HCT116 (cell line): ENCODE measurements at regions not wholly inside any gene's neighbourhood (a gene's known extent, or its start where the extent isn't known, plus 50 kb on each side); places are given as distances from the start of the nearest gene placed in this dataset.

ENCODE experiments used
- ATAC-seq: fragments of 200-7000 bp; cut with Tn5 transposase; 2 replicates; pipeline ENCODE4 v1.9.1; 2020; ENCODE audit warnings: mild to moderate bottlenecking, moderate library complexity
- BruUV-seq: library from RNA; stranded (reverse); fragments of 400-500 nt; replicated peaks from 2 replicates; lab custom pipeline; 2021; lab: Mats Ljungman, UMichigan
- CTCF ChIA-PET: fragments of 300-600 bp; sonication (Branson Sonifier 250); formaldehyde crosslinking; loops from one replicate; lab custom pipeline; 2021; ENCODE audit warnings: antibody characterized with exemption; lab: Charles Lee
- POLR2A ChIA-PET: fragments of 300-600, 350-600 bp; sonication (Branson Sonifier 250); formaldehyde crosslinking; loops from one replicate; lab custom pipeline; 2021; ENCODE audit warnings: antibody characterized with exemption; lab: Charles Lee
- RAD21 ChIA-PET, 2 experiments: fragments of 300-600 bp; sonication (Branson Sonifier 250); formaldehyde crosslinking; loops; one replicate each; lab custom pipeline; 2023; ENCODE audit warnings: low total read pairs in 2 of 2; ENCODE audit not compliant: uncharacterized antibody in 2 of 2, unreplicated experiment in 2 of 2, low non-redundant PET in 1 of 2; lab: Charles Lee
- DNase-seq: peaks from one replicate; pipeline ENCODE4 v3.0.0-alpha.2; 2010; ENCODE audit warnings: low read depth, low spot score
- H2AFZ ChIP-seq: fragments of 200-600 bp; shearing (Covaris generic), sonication (generic); 2 replicates; pipeline ENCODE4 v1.6.1; 2017; ENCODE audit warnings: low read depth, mixed run types, mixed read lengths, antibody characterized with exemption, low read length; ENCODE audit not compliant: poor library complexity, severe bottlenecking
- H3K27ac ChIP-seq: 2 replicates; pipeline ENCODE4 v1.5.1; 2012; ENCODE audit warnings: low read depth, low read length
- H3K27me3 ChIP-seq: fragments of 200-600 bp; sonication (generic); 2 replicates; pipeline ENCODE4 v1.6.1; 2016; ENCODE audit warnings: mixed run types, low read length, mixed read lengths; ENCODE audit not compliant: insufficient read depth
- H3K36me3 ChIP-seq, 2 experiments: fragments of 200-500 bp in 1 of 2; fragments of 200-600 bp in 1 of 2; sonication (Bioruptor generic) in 1 of 2; sonication (generic) in 1 of 2; 2 replicates each; pipeline versions ENCODE4 v1.5.1 to v1.6.1; 2014 to 2016; ENCODE audit warnings: low read length in 2 of 2, inconsistent platforms in 1 of 2, mixed read lengths in 1 of 2, mixed run types in 1 of 2; ENCODE audit not compliant: insufficient read depth in 2 of 2, control insufficient read depth in 1 of 2
- H3K4me1 ChIP-seq, 2 experiments: fragments of 200-600 bp in 1 of 2; sonication (generic) in 1 of 2; 2 replicates each; pipeline versions ENCODE4 v1.5.1 to v1.6.1; 2012 to 2017; ENCODE audit warnings: low read length in 2 of 2, inconsistent platforms in 1 of 2, mild to moderate bottlenecking in 1 of 2, mixed read lengths in 1 of 2, mixed run types in 1 of 2, moderate library complexity in 1 of 2; ENCODE audit not compliant: insufficient read depth in 2 of 2, control insufficient read depth in 1 of 2
- H3K4me2 ChIP-seq: fragments of 200-600 bp; sonication (generic); 2 replicates; pipeline ENCODE4 v1.6.1; 2017; ENCODE audit warnings: mixed run types, low read length, mixed read lengths
- H3K4me3 ChIP-seq, 2 experiments: fragments of 200-600 bp in 1 of 2; sonication (generic) in 1 of 2; replicated peaks in 1 of 2; 2 replicates each; pipeline ENCODE4 v1.5.1; 2011 to 2016; ENCODE audit warnings: low read length in 2 of 2, control low read depth in 1 of 2, low read depth in 1 of 2, mild to moderate bottlenecking in 1 of 2, mixed read lengths in 1 of 2, mixed run types in 1 of 2
- H3K79me2 ChIP-seq: fragments of 200-600 bp; sonication (generic); 2 replicates; pipeline ENCODE4 v1.6.1; 2017; ENCODE audit warnings: mild to moderate bottlenecking, mixed run types, low read length, moderate library complexity, mixed read lengths; ENCODE audit not compliant: insufficient read depth
- H3K9ac ChIP-seq: fragments of 200-600 bp; sonication (generic); 2 replicates; pipeline ENCODE4 v1.6.1; 2016; ENCODE audit warnings: low read length, mixed read lengths
- H3K9me2 ChIP-seq: fragments of 200-600 bp; sonication (generic), shearing (Covaris generic); 2 replicates; pipeline ENCODE4 v1.6.1; 2017; ENCODE audit warnings: mixed run types, mild to moderate bottlenecking, moderate library complexity; ENCODE audit not compliant: insufficient read depth
- H3K9me3 ChIP-seq, 2 experiments: fragments of 200-500 bp in 1 of 2; fragments of 200-600 bp in 1 of 2; sonication (Bioruptor generic) in 1 of 2; sonication (generic) in 1 of 2; 2 replicates each; pipeline ENCODE4 v1.6.1; 2014 to 2017; ENCODE audit warnings: low read length in 2 of 2, mixed read lengths in 2 of 2, inconsistent platforms in 1 of 2, low read depth in 1 of 2, mild to moderate bottlenecking in 1 of 2, mixed run types in 1 of 2, moderate library complexity in 1 of 2; ENCODE audit not compliant: control insufficient read depth in 1 of 2, insufficient read depth in 1 of 2
- H4K20me1 ChIP-seq: fragments of 200-600 bp; sonication (generic), shearing (Covaris generic); 2 replicates; pipeline ENCODE4 v1.6.1; 2017; ENCODE audit warnings: mixed run types, mild to moderate bottlenecking, moderate library complexity; ENCODE audit not compliant: insufficient read depth
- CBX3 ChIP-seq: IDR thresholded peaks from 2 replicates; pipeline ENCODE4 v1.6.1; 2012; ENCODE audit warnings: low read depth
- ELF1 ChIP-seq: IDR thresholded peaks from 2 replicates; pipeline ENCODE4 v1.6.1; 2012; ENCODE audit warnings: low read depth, borderline replicate concordance
- EZH2 ChIP-seq: fragments of 200-600 bp; sonication (generic); IDR thresholded peaks from 2 replicates; pipeline ENCODE4 v1.6.1; 2017; ENCODE audit warnings: antibody characterized with exemption, mixed run types
- FOSL1 ChIP-seq: IDR thresholded peaks from 2 replicates; pipeline ENCODE4 v1.6.1; 2012; ENCODE audit warnings: low read depth
- POLR2A ChIP-seq: IDR thresholded peaks from 2 replicates; pipeline ENCODE4 v1.7.0; 2011; ENCODE audit warnings: borderline replicate concordance; ENCODE audit not compliant: insufficient read depth, insufficient read length; ENCODE audit errors: extremely low read depth
- POLR2AphosphoS5 ChIP-seq: IDR thresholded peaks from 2 replicates; pipeline ENCODE4 v1.6.1; 2011; ENCODE audit warnings: mild to moderate bottlenecking, low read depth, low read length, moderate library complexity
- SRF ChIP-seq: IDR thresholded peaks from 2 replicates; pipeline ENCODE4 v1.6.1; 2012; ENCODE audit warnings: low read depth
- TCF7L2 ChIP-seq: IDR thresholded peaks from 2 replicates; pipeline ENCODE4 v1.7.0; 2011; ENCODE audit warnings: borderline replicate concordance, inconsistent platforms; ENCODE audit not compliant: insufficient read depth, insufficient read length; ENCODE audit errors: extremely low read depth
- YY1 ChIP-seq: IDR thresholded peaks from 2 replicates; pipeline ENCODE4 v1.6.1; 2011; ENCODE audit warnings: low read length, low read depth, moderate library complexity, mild to moderate bottlenecking; ENCODE audit not compliant: insufficient replicate concordance; ENCODE audit errors: extremely low read depth
- ZNF274 ChIP-seq: fragments of 200-500 bp; sonication (Bioruptor generic); IDR thresholded peaks from 2 replicates; pipeline ENCODE4 v1.6.1; 2014; ENCODE audit warnings: mild to moderate bottlenecking, low read depth, low read length, inconsistent platforms
- intact Hi-C: fragments of 100-400 bp; cut with micrococcal nuclease; formaldehyde crosslinking; loops from 2 replicates; pipeline ENCODE4 v1.10.0; 2022
- TF ChIP-seq, protein P1 (sequence below): IDR thresholded peaks from 2 replicates; pipeline ENCODE4 v1.6.1; 2011; ENCODE audit warnings: mild to moderate bottlenecking, low read length, moderate library complexity; ENCODE audit not compliant: insufficient replicate concordance; ENCODE audit errors: extremely low read depth
- TF ChIP-seq, protein P2 (sequence below), 3 experiments: fragments of 200-600 bp in 1 of 3; sonication (generic) in 1 of 3; IDR thresholded peaks in 2 of 3; conservative IDR thresholded peaks in 1 of 3; 2 replicates each; pipeline ENCODE4 v1.5.1; 2012 to 2017; ENCODE audit warnings: low read depth in 2 of 3, low read length in 2 of 3, antibody characterized with exemption in 1 of 3, borderline replicate concordance in 1 of 3, control low read depth in 1 of 3, mild to moderate bottlenecking in 1 of 3, mixed read lengths in 1 of 3, mixed run types in 1 of 3, moderate library complexity in 1 of 3; ENCODE audit not compliant: insufficient read depth in 1 of 3
- TF ChIP-seq, protein P3 (sequence below): IDR thresholded peaks from 2 replicates; pipeline ENCODE4 v1.6.1; 2012

DNA sequence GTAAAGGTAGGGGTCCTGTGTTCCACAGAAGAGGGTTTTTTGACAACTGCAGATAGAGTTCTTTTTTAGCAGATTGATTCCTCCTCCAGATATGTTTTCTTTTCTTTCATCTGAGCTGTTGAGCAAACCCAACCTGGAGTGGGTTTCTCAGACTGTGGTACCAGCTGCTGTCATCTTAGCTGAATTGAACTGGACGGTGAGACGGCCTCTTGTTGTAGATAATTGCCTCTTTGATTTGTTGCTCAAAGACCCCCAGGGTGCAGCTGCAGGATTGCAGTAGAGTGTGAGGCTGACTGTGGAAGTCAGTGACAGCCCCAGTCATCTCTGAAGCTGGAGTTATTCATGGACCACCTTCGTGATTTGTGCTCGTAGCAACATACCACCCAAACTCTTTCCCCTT, 317.7 kb downstream of the AACS start:
- Histone ChIP-seq H3K9me2 (no peaks in the 10 kb centered on the region), H3K4me1 (no peaks in the 10 kb centered on the region), H3K9me3 (no peaks in the 10 kb centered on the region), H3K4me3 (no peak overlapping the region), H3K4me2 (no peak overlapping the region), H4K20me1 (no peaks in the 10 kb centered on the region), H3K9ac (no peak overlapping the region), H2AFZ (no peak overlapping the region), H3K36me3 (no peaks in the 10 kb centered on the region), H3K79me2 (no peaks in the 10 kb centered on the region), H3K27ac (no peak overlapping the region), H3K27me3 (no peaks in the 10 kb centered on the region)
- ChIA-PET CTCF (no interaction called here), RAD21 (no interaction called here), POLR2A (no interaction called here)
- DNase-seq (no peak), ATAC-seq (no peak)
- BruUV-seq, result no TSS peak
- TF ChIP-seq CBX3 (no peak), TCF7L2 (no peak), EZH2 (no peak), ZNF274 (no peak), FOSL1 (no peak), POLR2AphosphoS5 (no peak), YY1 (no peak), POLR2A (no peak), ELF1 (no peak), SRF (no peak)
- TF ChIP-seq, protein P1, sequence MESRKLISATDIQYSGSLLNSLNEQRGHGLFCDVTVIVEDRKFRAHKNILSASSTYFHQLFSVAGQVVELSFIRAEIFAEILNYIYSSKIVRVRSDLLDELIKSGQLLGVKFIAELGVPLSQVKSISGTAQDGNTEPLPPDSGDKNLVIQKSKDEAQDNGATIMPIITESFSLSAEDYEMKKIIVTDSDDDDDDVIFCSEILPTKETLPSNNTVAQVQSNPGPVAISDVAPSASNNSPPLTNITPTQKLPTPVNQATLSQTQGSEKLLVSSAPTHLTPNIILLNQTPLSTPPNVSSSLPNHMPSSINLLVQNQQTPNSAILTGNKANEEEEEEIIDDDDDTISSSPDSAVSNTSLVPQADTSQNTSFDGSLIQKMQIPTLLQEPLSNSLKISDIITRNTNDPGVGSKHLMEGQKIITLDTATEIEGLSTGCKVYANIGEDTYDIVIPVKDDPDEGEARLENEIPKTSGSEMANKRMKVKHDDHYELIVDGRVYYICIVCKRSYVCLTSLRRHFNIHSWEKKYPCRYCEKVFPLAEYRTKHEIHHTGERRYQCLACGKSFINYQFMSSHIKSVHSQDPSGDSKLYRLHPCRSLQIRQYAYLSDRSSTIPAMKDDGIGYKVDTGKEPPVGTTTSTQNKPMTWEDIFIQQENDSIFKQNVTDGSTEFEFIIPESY, result no peak
- TF ChIP-seq, protein P2, sequence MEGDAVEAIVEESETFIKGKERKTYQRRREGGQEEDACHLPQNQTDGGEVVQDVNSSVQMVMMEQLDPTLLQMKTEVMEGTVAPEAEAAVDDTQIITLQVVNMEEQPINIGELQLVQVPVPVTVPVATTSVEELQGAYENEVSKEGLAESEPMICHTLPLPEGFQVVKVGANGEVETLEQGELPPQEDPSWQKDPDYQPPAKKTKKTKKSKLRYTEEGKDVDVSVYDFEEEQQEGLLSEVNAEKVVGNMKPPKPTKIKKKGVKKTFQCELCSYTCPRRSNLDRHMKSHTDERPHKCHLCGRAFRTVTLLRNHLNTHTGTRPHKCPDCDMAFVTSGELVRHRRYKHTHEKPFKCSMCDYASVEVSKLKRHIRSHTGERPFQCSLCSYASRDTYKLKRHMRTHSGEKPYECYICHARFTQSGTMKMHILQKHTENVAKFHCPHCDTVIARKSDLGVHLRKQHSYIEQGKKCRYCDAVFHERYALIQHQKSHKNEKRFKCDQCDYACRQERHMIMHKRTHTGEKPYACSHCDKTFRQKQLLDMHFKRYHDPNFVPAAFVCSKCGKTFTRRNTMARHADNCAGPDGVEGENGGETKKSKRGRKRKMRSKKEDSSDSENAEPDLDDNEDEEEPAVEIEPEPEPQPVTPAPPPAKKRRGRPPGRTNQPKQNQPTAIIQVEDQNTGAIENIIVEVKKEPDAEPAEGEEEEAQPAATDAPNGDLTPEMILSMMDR (IDR thresholded peaks at IDR 0.05 in 2 of 3, conservative IDR thresholded peaks at IDR 0.05 in 1 of 3; ENCODE audit: borderline replicate concordance in 1 of 3, insufficient read depth in 1 of 3, low read depth in 2 of 3, low read length in 2 of 3), result no peak
- TF ChIP-seq, protein P3, sequence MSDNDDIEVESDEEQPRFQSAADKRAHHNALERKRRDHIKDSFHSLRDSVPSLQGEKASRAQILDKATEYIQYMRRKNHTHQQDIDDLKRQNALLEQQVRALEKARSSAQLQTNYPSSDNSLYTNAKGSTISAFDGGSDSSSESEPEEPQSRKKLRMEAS, result no peak
- intact Hi-C loops, result no loop called here
